ENCODE measurements at regions not wholly inside any gene's neighbourhood (a gene's known extent, or its start where the extent isn't known, plus 50 kb on each side); places are given as distances from the start of the nearest gene placed in this dataset.

GRCh38 chr4:181504924-181505323 lies 738.3 kb upstream of the TENM3 start:
- DNase-seq (ENCODE audit: low spot score in 2 of 2): no peak
- intact Hi-C loops (cut with DNase I; ENCODE audit: low total_unique reads): no loop called here
- TF ChIP-seq, protein P1, sequence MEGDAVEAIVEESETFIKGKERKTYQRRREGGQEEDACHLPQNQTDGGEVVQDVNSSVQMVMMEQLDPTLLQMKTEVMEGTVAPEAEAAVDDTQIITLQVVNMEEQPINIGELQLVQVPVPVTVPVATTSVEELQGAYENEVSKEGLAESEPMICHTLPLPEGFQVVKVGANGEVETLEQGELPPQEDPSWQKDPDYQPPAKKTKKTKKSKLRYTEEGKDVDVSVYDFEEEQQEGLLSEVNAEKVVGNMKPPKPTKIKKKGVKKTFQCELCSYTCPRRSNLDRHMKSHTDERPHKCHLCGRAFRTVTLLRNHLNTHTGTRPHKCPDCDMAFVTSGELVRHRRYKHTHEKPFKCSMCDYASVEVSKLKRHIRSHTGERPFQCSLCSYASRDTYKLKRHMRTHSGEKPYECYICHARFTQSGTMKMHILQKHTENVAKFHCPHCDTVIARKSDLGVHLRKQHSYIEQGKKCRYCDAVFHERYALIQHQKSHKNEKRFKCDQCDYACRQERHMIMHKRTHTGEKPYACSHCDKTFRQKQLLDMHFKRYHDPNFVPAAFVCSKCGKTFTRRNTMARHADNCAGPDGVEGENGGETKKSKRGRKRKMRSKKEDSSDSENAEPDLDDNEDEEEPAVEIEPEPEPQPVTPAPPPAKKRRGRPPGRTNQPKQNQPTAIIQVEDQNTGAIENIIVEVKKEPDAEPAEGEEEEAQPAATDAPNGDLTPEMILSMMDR (IDR thresholded peaks at IDR 0.05): no peak
- no peak for TF ChIP-seq POLR2A (IDR thresholded peaks at IDR 0.05)
- 82 to 86% methylated on average over 6 of the region's 6 CpGs for WGBS, 2 donors
- H3K4me3 ChIP-seq (ENCODE audit: low read depth, poor library complexity, severe bottlenecking): no peak overlapping the region

DNA sequence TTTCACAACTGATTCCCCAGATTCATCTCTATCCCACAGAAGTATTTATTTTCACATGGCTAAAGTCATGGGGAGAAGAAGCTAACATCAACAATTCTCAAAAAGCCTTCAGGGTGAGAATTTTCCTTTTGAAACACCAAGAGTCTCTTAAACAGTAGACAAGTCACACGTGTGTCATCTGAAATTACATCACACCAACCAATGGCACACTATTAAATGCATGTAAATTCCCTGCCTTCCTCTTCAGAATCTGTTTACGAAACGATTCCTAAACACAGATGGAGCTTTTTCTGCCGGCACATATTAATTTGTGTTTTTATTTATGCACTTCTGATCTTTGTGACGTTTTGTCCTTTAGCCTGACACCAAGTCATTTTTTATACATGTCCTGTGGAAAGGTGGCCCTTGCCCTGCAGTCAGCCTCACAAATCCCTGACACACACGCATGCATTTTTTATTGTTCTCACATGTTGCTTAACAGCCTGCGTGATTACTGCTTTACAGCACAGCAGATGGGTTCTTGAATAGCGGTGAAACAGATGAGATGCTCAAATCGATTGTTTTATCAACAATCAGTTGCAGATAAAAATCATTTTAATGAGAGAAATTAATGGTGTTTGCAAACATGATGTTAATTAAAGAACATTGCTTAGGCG lies 735.9 kb upstream of the TENM3 start:
- intact Hi-C loops (cut with DNase I; ENCODE audit: low total_unique reads): no loop called here
- DNase-seq (ENCODE audit: low spot score in 2 of 2): no peak
- TF ChIP-seq POLR2A (IDR thresholded peaks at IDR 0.05): no peak
- TF ChIP-seq, protein P1 (IDR thresholded peaks at IDR 0.05): no peak
- H3K4me3 ChIP-seq (ENCODE audit: low read depth, poor library complexity, severe bottlenecking): no peak overlapping the region
- WGBS, 2 donors: 62 to 65% methylated on average over 10 of the region's 10 CpGs

GRCh38 chr4:181507938-181508337 lies 735.3 kb upstream of the TENM3 start:
- WGBS, 2 donors: 63 to 66% methylated on average over 6 of the region's 6 CpGs
- DNase-seq (ENCODE audit: low spot score in 2 of 2): no peak
- intact Hi-C loops (cut with DNase I; ENCODE audit: low total_unique reads): no loop called here
- TF ChIP-seq, protein P1 (IDR thresholded peaks at IDR 0.05): no peak
- no peak for TF ChIP-seq POLR2A (IDR thresholded peaks at IDR 0.05)
- no peak overlapping the region for H3K4me3 ChIP-seq (ENCODE audit: low read depth, poor library complexity, severe bottlenecking)

DNA sequence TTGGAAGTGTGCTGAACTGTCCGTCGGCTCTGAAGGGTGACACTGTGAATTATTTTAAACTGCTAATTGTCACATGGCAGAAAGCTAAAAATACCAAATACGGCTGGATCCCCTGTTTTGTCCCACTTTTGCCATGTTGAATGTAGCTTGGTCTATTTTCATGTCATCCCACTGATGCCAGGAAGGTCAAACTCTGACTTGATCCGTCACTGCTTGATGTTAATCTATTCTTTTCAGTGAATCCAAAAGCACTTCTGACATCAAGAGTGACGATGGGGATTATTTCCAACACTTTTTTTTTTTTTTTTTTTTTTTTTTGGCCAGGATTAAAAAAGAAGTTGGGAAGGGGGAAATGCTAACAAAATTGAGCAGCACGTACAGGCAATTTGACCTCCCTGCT lies 734.6 kb upstream of the TENM3 start:
- TF ChIP-seq POLR2A (IDR thresholded peaks at IDR 0.05): no peak
- TF ChIP-seq, protein P1 (IDR thresholded peaks at IDR 0.05): no peak
- WGBS, 2 donors: 73 to 76% methylated on average over 6 of the region's 6 CpGs
- intact Hi-C loops (cut with DNase I; ENCODE audit: low total_unique reads): no loop called here
- no peak overlapping the region for H3K4me3 ChIP-seq (ENCODE audit: low read depth, poor library complexity, severe bottlenecking)
- no peak for DNase-seq (ENCODE audit: low spot score in 2 of 2)

- WGBS, 2 donors: 57 to 58% methylated on average over 6 of the region's 6 CpGs
Measured at GRCh38 chr4:181509073-181509472, 734.1 kb upstream of the TENM3 start.

More at GRCh38 chr4:181509073-181509472, 734.1 kb upstream of the TENM3 start:
- intact Hi-C loops (cut with DNase I; ENCODE audit: low total_unique reads): no loop called here
- no peak for DNase-seq (ENCODE audit: low spot score in 2 of 2)
- no peak overlapping the region for H3K4me3 ChIP-seq (ENCODE audit: low read depth, poor library complexity, severe bottlenecking)
- no peak for TF ChIP-seq POLR2A (IDR thresholded peaks at IDR 0.05)
- TF ChIP-seq, protein P1 (IDR thresholded peaks at IDR 0.05): no peak
